ENCODE measurements at regions not wholly inside any gene's neighbourhood (a gene's known extent, or its start where the extent isn't known, plus 50 kb on each side); places are given as distances from the start of the nearest gene placed in this dataset.

GRCh38 chr18:77528872-77529271 lies 279.2 kb downstream of the GALR1 start:
- Histone ChIP-seq H3K27me3 (ENCODE audit: insufficient read depth, insufficient read length) (no peaks in the 10 kb centered on the region), H3K4me1 (ENCODE audit: insufficient read depth, insufficient read length) (no peaks in the 10 kb centered on the region), H3K9ac (ENCODE audit: insufficient read length, low read depth) (no peak overlapping the region), H3K4me3 (ENCODE audit: insufficient read length, low read depth) (no peak overlapping the region), H3K36me3 (ENCODE audit: insufficient read depth, insufficient read length, low read length) (no peaks in the 10 kb centered on the region), H3K9me3 (ENCODE audit: insufficient read depth, low read length) (no peaks in the 10 kb centered on the region)
- TF ChIP-seq SUZ12 (IDR thresholded peaks at IDR 0.05; ENCODE audit: extremely low read depth, insufficient read depth, insufficient read length) (no peak), YY1 (IDR thresholded peaks at IDR 0.05; ENCODE audit: insufficient read depth, insufficient read length) (no peak), ZNF274 (IDR thresholded peaks at IDR 0.05; ENCODE audit: low read depth, low read length) (no peak)
- DNase-seq (ENCODE audit: low read depth, low spot score), result no peak

GRCh38 chr18:77529492-77530176 lies 280.0 kb downstream of the GALR1 start:
- Histone ChIP-seq H3K9ac (ENCODE audit: insufficient read length, low read depth) (no peak overlapping the region), H3K4me1 (ENCODE audit: insufficient read depth, insufficient read length) (no peaks in the 10 kb centered on the region), H3K27me3 (ENCODE audit: insufficient read depth, insufficient read length) (no peaks in the 10 kb centered on the region), H3K36me3 (ENCODE audit: insufficient read depth, insufficient read length, low read length) (no peaks in the 10 kb centered on the region), H3K4me3 (ENCODE audit: insufficient read length, low read depth) (no peak overlapping the region), H3K9me3 (ENCODE audit: insufficient read depth, low read length) (no peaks in the 10 kb centered on the region)
- DNase-seq (ENCODE audit: low read depth, low spot score), result no peak
- TF ChIP-seq ZNF274 (IDR thresholded peaks at IDR 0.05; ENCODE audit: low read depth, low read length) (no peak), YY1 (IDR thresholded peaks at IDR 0.05; ENCODE audit: insufficient read depth, insufficient read length) (no peak), SUZ12 (IDR thresholded peaks at IDR 0.05; ENCODE audit: extremely low read depth, insufficient read depth, insufficient read length) (no peak)

- H3K9ac ChIP-seq (ENCODE audit: insufficient read length, low read depth), result no peak overlapping the region
- no peaks in the 10 kb centered on the region for H3K4me1 ChIP-seq (ENCODE audit: insufficient read depth, insufficient read length)
- H3K4me3 ChIP-seq (ENCODE audit: insufficient read length, low read depth), result no peak overlapping the region
- no peaks in the 10 kb centered on the region for H3K36me3 ChIP-seq (ENCODE audit: insufficient read depth, insufficient read length, low read length)
- H3K27me3 ChIP-seq (ENCODE audit: insufficient read depth, insufficient read length), result no peaks in the 10 kb centered on the region
- TF ChIP-seq YY1 (IDR thresholded peaks at IDR 0.05; ENCODE audit: insufficient read depth, insufficient read length) (no peak), ZNF274 (IDR thresholded peaks at IDR 0.05; ENCODE audit: low read depth, low read length) (no peak), SUZ12 (IDR thresholded peaks at IDR 0.05; ENCODE audit: extremely low read depth, insufficient read depth, insufficient read length) (no peak)
- H3K9me3 ChIP-seq (ENCODE audit: insufficient read depth, low read length), result no peaks in the 10 kb centered on the region
- no peak for DNase-seq (ENCODE audit: low read depth, low spot score)
Measured at GRCh38 chr18:77530732-77531131, 281.1 kb downstream of the GALR1 start.

- Histone ChIP-seq H3K9ac (ENCODE audit: insufficient read length, low read depth) (no peak overlapping the region), H3K36me3 (ENCODE audit: insufficient read depth, insufficient read length, low read length) (no peaks in the 10 kb centered on the region), H3K9me3 (ENCODE audit: insufficient read depth, low read length) (peaks cover 13% of the 10 kb centered on the region; the same call in 1 of the 2 replicates), H3K4me3 (ENCODE audit: insufficient read length, low read depth) (no peak overlapping the region), H3K4me1 (ENCODE audit: insufficient read depth, insufficient read length) (no peaks in the 10 kb centered on the region), H3K27me3 (ENCODE audit: insufficient read depth, insufficient read length) (no peaks in the 10 kb centered on the region)
- DNase-seq (ENCODE audit: low read depth, low spot score), result no peak
- no peak for TF ChIP-seq YY1 (IDR thresholded peaks at IDR 0.05; ENCODE audit: insufficient read depth, insufficient read length)
- no peak for TF ChIP-seq SUZ12 (IDR thresholded peaks at IDR 0.05; ENCODE audit: extremely low read depth, insufficient read depth, insufficient read length)
Measured at GRCh38 chr18:77539860-77540259, 290.2 kb downstream of the GALR1 start.

- Histone ChIP-seq H3K36me3 (ENCODE audit: insufficient read depth, insufficient read length, low read length) (no peaks in the 10 kb centered on the region), H3K9me3 (ENCODE audit: insufficient read depth, low read length) (no peaks in the 10 kb centered on the region), H3K4me3 (ENCODE audit: insufficient read length, low read depth) (no peak overlapping the region), H3K9ac (ENCODE audit: insufficient read length, low read depth) (no peak overlapping the region), H3K4me1 (ENCODE audit: insufficient read depth, insufficient read length) (no peaks in the 10 kb centered on the region), H3K27me3 (ENCODE audit: insufficient read depth, insufficient read length) (no peaks in the 10 kb centered on the region)
- DNase-seq (ENCODE audit: low read depth, low spot score), result no peak
- TF ChIP-seq ZNF274 (IDR thresholded peaks at IDR 0.05; ENCODE audit: low read depth, low read length) (no peak), YY1 (IDR thresholded peaks at IDR 0.05; ENCODE audit: insufficient read depth, insufficient read length) (no peak), SUZ12 (IDR thresholded peaks at IDR 0.05; ENCODE audit: extremely low read depth, insufficient read depth, insufficient read length) (no peak)
Measured at GRCh38 chr18:77544792-77545191, 295.1 kb downstream of the GALR1 start.

GRCh38 chr18:77547757-77548156 lies 298.1 kb downstream of the GALR1 start:
- H3K9me3 ChIP-seq (ENCODE audit: insufficient read depth, low read length), result no peaks in the 10 kb centered on the region
- H3K4me1 ChIP-seq (ENCODE audit: insufficient read depth, insufficient read length), result no peaks in the 10 kb centered on the region
- no peak overlapping the region for H3K4me3 ChIP-seq (ENCODE audit: insufficient read length, low read depth)
- no peak for TF ChIP-seq YY1 (IDR thresholded peaks at IDR 0.05; ENCODE audit: insufficient read depth, insufficient read length)
- no peak for DNase-seq (ENCODE audit: low read depth, low spot score)
- H3K27me3 ChIP-seq (ENCODE audit: insufficient read depth, insufficient read length), result no peaks in the 10 kb centered on the region
- no peak overlapping the region for H3K9ac ChIP-seq (ENCODE audit: insufficient read length, low read depth)
- H3K36me3 ChIP-seq (ENCODE audit: insufficient read depth, insufficient read length, low read length), result no peaks in the 10 kb centered on the region

GRCh38 chr18:77548790-77549420 lies 299.3 kb downstream of the GALR1 start:
- Histone ChIP-seq H3K4me3 (ENCODE audit: insufficient read length, low read depth) (no peak overlapping the region), H3K27me3 (ENCODE audit: insufficient read depth, insufficient read length) (no peaks in the 10 kb centered on the region), H3K9me3 (ENCODE audit: insufficient read depth, low read length) (no peaks in the 10 kb centered on the region), H3K4me1 (ENCODE audit: insufficient read depth, insufficient read length) (no peaks in the 10 kb centered on the region), H3K9ac (ENCODE audit: insufficient read length, low read depth) (no peak overlapping the region), H3K36me3 (ENCODE audit: insufficient read depth, insufficient read length, low read length) (no peaks in the 10 kb centered on the region)
- DNase-seq (ENCODE audit: low read depth, low spot score), result no peak
- TF ChIP-seq YY1 (IDR thresholded peaks at IDR 0.05; ENCODE audit: insufficient read depth, insufficient read length) (no peak), SUZ12 (IDR thresholded peaks at IDR 0.05; ENCODE audit: extremely low read depth, insufficient read depth, insufficient read length) (no peak), ZNF274 (IDR thresholded peaks at IDR 0.05; ENCODE audit: low read depth, low read length) (no peak)
